HK-2 (cell line): ENCODE measurements at regions not wholly inside any gene's neighbourhood (a gene's known extent, or its start where the extent isn't known, plus 50 kb on each side); places are given as distances from the start of the nearest gene placed in this dataset.
"Not testable (repeated sequence)": the region's sequence is repeated elsewhere in the genome, so short reads cannot be mapped to it uniquely, and the experiment has no call there.

Experiments used
- DNase-seq: peaks from one replicate; pipeline ENCODE4 v3.0.0-alpha.2; 2018; ENCODE audit not compliant: unreplicated experiment

GRCh38 chr2:7428454-7429204, 511.4 kb downstream of the RNF144A start:
- no peak for DNase-seq

GRCh38 chr2:7429733-7430132, 512.5 kb downstream of the RNF144A start:
- DNase-seq: no peak

GRCh38 chr2:7430421-7430868, 513.2 kb downstream of the RNF144A start:
- DNase-seq: no peak

- DNase-seq: no peak
These were observed 513.8 kb downstream of the RNF144A start for GRCh38 chr2:7430869-7431641.

GRCh38 chr2:7432436-7432835, 515.2 kb downstream of the RNF144A start:
- no peak for DNase-seq

GRCh38 chr2:7436096-7436906, 519.1 kb downstream of the RNF144A start:
- DNase-seq: no peak

GRCh38 chr2:7437141-7437540, 519.9 kb downstream of the RNF144A start:
- DNase-seq: no peak

- no peak for DNase-seq
These were observed 520.8 kb downstream of the RNF144A start for GRCh38 chr2:7437716-7438632.

- no peak for DNase-seq
These were observed 521.6 kb downstream of the RNF144A start for GRCh38 chr2:7438855-7439254.

GRCh38 chr2:7440977-7441376, 523.8 kb downstream of the RNF144A start:
- DNase-seq: no peak

GRCh38 chr2:7441841-7442240, 524.6 kb downstream of the RNF144A start:
- not testable (repeated sequence) for DNase-seq

- no peak for DNase-seq
These were observed 527.4 kb downstream of the RNF144A start for GRCh38 chr2:7444626-7445025.

- DNase-seq: no peak
These were observed 531.5 kb downstream of the RNF144A start for GRCh38 chr2:7448578-7449264.

GRCh38 chr2:7449298-7449697, 532.1 kb downstream of the RNF144A start:
- no peak for DNase-seq

GRCh38 chr2:7450188-7450832, 533.1 kb downstream of the RNF144A start:
- no peak for DNase-seq

GRCh38 chr2:7450833-7451190, 533.6 kb downstream of the RNF144A start:
- DNase-seq: no peak

- no peak for DNase-seq
These were observed 535.1 kb downstream of the RNF144A start for GRCh38 chr2:7452110-7452876.

GRCh38 chr2:7454592-7454991, 537.4 kb downstream of the RNF144A start:
- DNase-seq: no peak

GRCh38 chr2:7456762-7457161, 539.5 kb downstream of the RNF144A start:
- no peak for DNase-seq
